GM12878 (cell line): ENCODE measurements at regions not wholly inside any gene's neighbourhood (a gene's known extent, or its start where the extent isn't known, plus 50 kb on each side); places are given as distances from the start of the nearest gene placed in this dataset.

ENCODE experiments used
- ATAC-seq: fragments of 200-7000 bp; cut with Tn5 transposase; 3 replicates; pipeline ENCODE4 v1.9.1; 2020; ENCODE audit warnings: mild to moderate bottlenecking, moderate library complexity
- BruUV-seq: library from RNA; stranded (reverse); fragments of 400-500 nt; replicated peaks from 2 replicates; lab custom pipeline; 2021; lab: Mats Ljungman, UMichigan
- CTCF ChIA-PET: fragments of 300-600 bp; sonication (Branson Sonifier 250); formaldehyde crosslinking; extraction: SDS; loops from one replicate; lab custom pipeline; 2021; ENCODE audit warnings: inconsistent platforms; lab: Yijun Ruan, JAX
- POLR2A ChIA-PET: fragments of 350-600 bp; formaldehyde crosslinking; extraction: SDS; loops from one replicate; lab custom pipeline; 2021; ENCODE audit warnings: inconsistent platforms; lab: Charles Lee
- RAD21 ChIA-PET: fragments of 300-600 bp; sonication (Branson Sonifier 250); formaldehyde crosslinking; loops from one replicate; lab custom pipeline; 2023; ENCODE audit warnings: antibody characterized with exemption; ENCODE audit not compliant: unreplicated experiment; lab: Charles Lee
- SMC1A ChIA-PET: fragments of 300-600 bp; sonication (Branson Sonifier 250); formaldehyde crosslinking; loops from one replicate; lab custom pipeline; 2023; ENCODE audit not compliant: unreplicated experiment, uncharacterized antibody; lab: Charles Lee
- DNase-seq: peaks from one replicate; pipeline ENCODE4 v3.0.0-alpha.2; 2011; ENCODE audit warnings: low read depth, low spot score
- FAIRE-seq: peaks from 3 replicates; lab custom pipeline; 2011; peaks lifted over from hg19 to GRCh38; lab: Jason Lieb, UNC
- H2AFZ ChIP-seq: 2 replicates; pipeline ENCODE4 v1.6.0; 2011; ENCODE audit warnings: low read depth, low read length, control low read depth; ENCODE audit not compliant: control insufficient read depth
- H3K27ac ChIP-seq: 2 replicates; pipeline ENCODE4 v1.5.1; 2011; ENCODE audit warnings: control low read depth; ENCODE audit not compliant: control insufficient read depth, insufficient read depth
- H3K27me3 ChIP-seq, 2 experiments: replicated peaks in 1 of 2; 2 replicates each; pipeline versions ENCODE4 v1.6.0 to v1.6.1; 2011; ENCODE audit warnings: low read length in 1 of 2; ENCODE audit not compliant: control insufficient read depth in 2 of 2, insufficient read depth in 2 of 2
- H3K36me3 ChIP-seq, 2 experiments: 2 replicates each; pipeline ENCODE4 v1.5.1; 2011; ENCODE audit warnings: low read length in 1 of 2; ENCODE audit not compliant: control insufficient read depth in 2 of 2, insufficient read depth in 2 of 2
- H3K4me1 ChIP-seq: 2 replicates; pipeline ENCODE4 v1.6.1; 2011; ENCODE audit warnings: mild to moderate bottlenecking, low read length, moderate library complexity, mixed read lengths; ENCODE audit not compliant: control insufficient read depth, insufficient read depth
- H3K4me2 ChIP-seq: 2 replicates; pipeline ENCODE4 v1.6.0; 2011; ENCODE audit warnings: control low read depth; ENCODE audit not compliant: control insufficient read depth, insufficient read depth
- H3K4me3 ChIP-seq: fragments of 200-600 bp; sonication (generic); 2 replicates; pipeline ENCODE4 v1.5.1; 2016
- H3K79me2 ChIP-seq: 2 replicates; pipeline ENCODE4 v1.6.0; 2011; ENCODE audit warnings: low read length; ENCODE audit not compliant: control insufficient read depth, insufficient read depth
- H3K9ac ChIP-seq: 2 replicates; pipeline ENCODE4 v1.8.0; 2011; ENCODE audit warnings: low read length, control low read depth, mixed read lengths; ENCODE audit not compliant: control insufficient read depth, insufficient read depth
- H3K9me3 ChIP-seq: replicated peaks from 3 replicates; pipeline ENCODE4 v1.5.1; 2011; ENCODE audit warnings: mild to moderate bottlenecking, low read length; ENCODE audit not compliant: control insufficient read depth, insufficient read depth
- H4K20me1 ChIP-seq: 2 replicates; pipeline ENCODE4 v1.6.0; 2011; ENCODE audit not compliant: control insufficient read depth, insufficient read depth
- CHD2 ChIP-seq: IDR thresholded peaks from 2 replicates; pipeline ENCODE4 v1.6.1; 2011; ENCODE audit warnings: low read depth, low read length, improper control_type of control experiment, borderline replicate concordance
- EED ChIP-seq: sonication (generic); IDR thresholded peaks from 2 replicates; pipeline ENCODE4 v1.6.1; 2016; ENCODE audit warnings: antibody characterized with exemption, low read depth
- ESRRA ChIP-seq: IDR thresholded peaks from 2 replicates; pipeline ENCODE4 v1.6.1; 2012; ENCODE audit warnings: mild to moderate bottlenecking, low read length, improper control_type of control experiment
- IKZF1 ChIP-seq: fragments of 450-650 bp; conservative IDR thresholded peaks from 2 replicates; pipeline ENCODE4 v1.6.1; 2017; ENCODE audit warnings: antibody characterized with exemption, mild to moderate bottlenecking
- RB1 ChIP-seq: fragments of 450-650 bp; formaldehyde crosslinking; IDR thresholded peaks from 2 replicates; pipeline ENCODE4 v1.6.1; 2017; ENCODE audit warnings: mild to moderate bottlenecking, borderline replicate concordance
- RELA ChIP-seq: fragments of 450-650 bp; IDR thresholded peaks from 2 replicates; pipeline ENCODE4 v1.8.0; 2014; ENCODE audit warnings: borderline replicate concordance; ENCODE audit not compliant: partially characterized antibody
- SMAD5 ChIP-seq: IDR thresholded peaks from 2 replicates; pipeline ENCODE4 v1.6.1; 2016; ENCODE audit warnings: antibody characterized with exemption, low read depth
- STAT1 ChIP-seq: fragments of 450-650 bp; conservative IDR thresholded peaks from 2 replicates; pipeline ENCODE4 v1.6.1; 2014; ENCODE audit warnings: antibody characterized with exemption, mild to moderate bottlenecking
- TCF7 ChIP-seq: IDR thresholded peaks from 2 replicates; pipeline ENCODE4 v1.6.1; 2014; ENCODE audit warnings: antibody characterized with exemption, borderline replicate concordance
- WGBS: methylation state at CpG from one replicate; pipeline ENCODE4 v1.1.6; 2016; ENCODE audit warnings: low lambda C conversion rate; ENCODE audit not compliant: insufficient replicate concordance, insufficient coverage; ENCODE audit errors: missing lambda C conversion rate; 5-methylcytosine and 5-hydroxymethylcytosine counted together
- in situ Hi-C: fragments of 300-500 bp; cut with MboI; formaldehyde crosslinking; loops from 9 replicates; pipeline ENCODE4 v1.14.3; 2018; ENCODE audit warnings: mixed read lengths
- intact Hi-C: fragments of 100-400 bp; cut with micrococcal nuclease; formaldehyde crosslinking; loops from one replicate; pipeline ENCODE4 v1.14.2; 2022; ENCODE audit not compliant: unreplicated experiment
- TF ChIP-seq, protein P1 (sequence below): IDR thresholded peaks from 2 replicates; pipeline ENCODE4 v1.6.1; 2011; ENCODE audit warnings: low read depth, mild to moderate bottlenecking, low read length, moderate library complexity, borderline replicate concordance; ENCODE audit errors: extremely low read depth
- TF ChIP-seq, protein P2 (sequence below): IDR thresholded peaks from 2 replicates; pipeline ENCODE4 v1.6.1; 2012; ENCODE audit warnings: improper control_type of control experiment, low read depth, low read length; ENCODE audit not compliant: insufficient replicate concordance

DNA sequence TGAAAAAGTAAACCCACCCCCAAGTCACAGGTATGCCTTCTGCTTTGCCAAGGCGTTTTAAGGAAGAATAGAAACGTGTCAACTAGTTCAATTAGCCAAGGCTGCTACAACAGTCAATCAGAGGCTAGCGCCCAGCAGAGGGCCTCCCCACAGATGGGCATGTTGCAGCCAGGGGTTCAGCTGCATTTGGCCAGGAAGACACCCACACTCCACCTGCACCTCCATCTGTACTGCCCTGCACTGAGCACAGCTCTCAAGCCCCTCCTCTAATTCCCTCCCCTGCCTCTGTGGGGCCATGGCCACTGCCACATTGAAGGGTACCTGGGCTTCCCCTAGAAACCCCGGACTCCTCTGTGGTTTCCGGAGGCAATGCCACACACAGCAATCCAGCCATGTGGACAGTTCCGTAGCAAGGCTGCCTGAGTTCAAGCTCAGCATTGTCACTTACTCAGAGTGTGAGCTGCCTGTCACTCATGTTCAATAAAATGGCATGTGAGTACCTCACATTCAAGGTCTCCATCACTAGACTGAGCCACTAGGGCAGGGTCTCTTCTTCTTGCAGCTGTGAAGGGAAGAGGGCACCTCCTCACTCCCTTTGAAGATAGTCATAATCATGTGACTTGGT is 248.4 kb downstream of the IRX2 start:
- intact Hi-C loops (no loop called here), in situ Hi-C loops (no loop called here)
- no peak overlapping the region for H3K9ac ChIP-seq
- no peak overlapping the region for H2AFZ ChIP-seq
- H3K4me1 ChIP-seq = no peaks in the 10 kb centered on the region
- ChIA-PET RAD21 (no interaction called here), CTCF (no interaction called here), POLR2A (no interaction called here), SMC1A (no interaction called here)
- H3K27me3 ChIP-seq = no peaks in the 10 kb centered on the region
- DNase-seq (no peak), ATAC-seq (no peak), FAIRE-seq (no peak)
- no TSS peak for BruUV-seq
- no peaks in the 10 kb centered on the region; the same call in 2 of the 3 replicates for H3K9me3 ChIP-seq
- H3K27ac ChIP-seq = no peak overlapping the region
- H4K20me1 ChIP-seq = no peaks in the 10 kb centered on the region
- TF ChIP-seq RB1 = no peak
- no peak for TF ChIP-seq CHD2
- TF ChIP-seq STAT1 = no peak
- no peak for TF ChIP-seq TCF7
- no peaks in the 10 kb centered on the region for H3K79me2 ChIP-seq
- no peaks in the 10 kb centered on the region for H3K36me3 ChIP-seq
- no peak overlapping the region for H3K4me3 ChIP-seq
- 6% methylated on average over 6 of the region's 6 CpGs for WGBS
- H3K4me2 ChIP-seq = no peak overlapping the region

DNA sequence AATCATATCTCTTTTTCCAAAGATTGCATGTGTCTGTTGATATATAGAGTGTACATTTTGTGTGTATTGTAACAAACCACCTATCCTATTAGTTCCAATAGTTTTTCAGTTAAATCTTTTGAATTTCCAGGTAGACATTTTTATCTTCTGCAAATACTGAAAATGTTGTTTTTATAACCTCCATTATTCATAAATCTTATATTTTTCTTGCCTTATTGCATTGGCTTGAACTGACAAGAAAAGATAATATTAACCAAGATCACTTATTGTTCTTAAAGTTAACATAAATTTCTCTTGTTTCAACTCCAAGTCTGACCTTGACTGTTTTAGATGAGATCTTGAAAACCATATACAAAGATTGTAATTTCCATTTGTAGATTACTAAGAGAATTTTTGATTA is 251.6 kb downstream of the IRX2 start:
- Histone ChIP-seq H3K9ac (no peak overlapping the region), H3K79me2 (no peaks in the 10 kb centered on the region), H2AFZ (no peak overlapping the region), H3K27ac (no peak overlapping the region), H3K9me3 (no peaks in the 10 kb centered on the region; the same call in 2 of the 3 replicates), H3K36me3 (no peaks in the 10 kb centered on the region), H3K4me2 (no peak overlapping the region), H3K4me1 (no peaks in the 10 kb centered on the region), H3K27me3 (no peaks in the 10 kb centered on the region), H3K4me3 (no peak overlapping the region), H4K20me1 (no peaks in the 10 kb centered on the region)
- ChIA-PET POLR2A (no interaction called here), RAD21 (no interaction called here), SMC1A (no interaction called here), CTCF (no interaction called here)
- no peak for ATAC-seq
- DNase-seq = no peak
- TF ChIP-seq ESRRA = no peak
- TF ChIP-seq, protein P1, sequence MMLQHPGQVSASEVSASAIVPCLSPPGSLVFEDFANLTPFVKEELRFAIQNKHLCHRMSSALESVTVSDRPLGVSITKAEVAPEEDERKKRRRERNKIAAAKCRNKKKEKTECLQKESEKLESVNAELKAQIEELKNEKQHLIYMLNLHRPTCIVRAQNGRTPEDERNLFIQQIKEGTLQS = no peak
- no peak for TF ChIP-seq IKZF1
- no peak for TF ChIP-seq SMAD5
- TF ChIP-seq, protein P2, sequence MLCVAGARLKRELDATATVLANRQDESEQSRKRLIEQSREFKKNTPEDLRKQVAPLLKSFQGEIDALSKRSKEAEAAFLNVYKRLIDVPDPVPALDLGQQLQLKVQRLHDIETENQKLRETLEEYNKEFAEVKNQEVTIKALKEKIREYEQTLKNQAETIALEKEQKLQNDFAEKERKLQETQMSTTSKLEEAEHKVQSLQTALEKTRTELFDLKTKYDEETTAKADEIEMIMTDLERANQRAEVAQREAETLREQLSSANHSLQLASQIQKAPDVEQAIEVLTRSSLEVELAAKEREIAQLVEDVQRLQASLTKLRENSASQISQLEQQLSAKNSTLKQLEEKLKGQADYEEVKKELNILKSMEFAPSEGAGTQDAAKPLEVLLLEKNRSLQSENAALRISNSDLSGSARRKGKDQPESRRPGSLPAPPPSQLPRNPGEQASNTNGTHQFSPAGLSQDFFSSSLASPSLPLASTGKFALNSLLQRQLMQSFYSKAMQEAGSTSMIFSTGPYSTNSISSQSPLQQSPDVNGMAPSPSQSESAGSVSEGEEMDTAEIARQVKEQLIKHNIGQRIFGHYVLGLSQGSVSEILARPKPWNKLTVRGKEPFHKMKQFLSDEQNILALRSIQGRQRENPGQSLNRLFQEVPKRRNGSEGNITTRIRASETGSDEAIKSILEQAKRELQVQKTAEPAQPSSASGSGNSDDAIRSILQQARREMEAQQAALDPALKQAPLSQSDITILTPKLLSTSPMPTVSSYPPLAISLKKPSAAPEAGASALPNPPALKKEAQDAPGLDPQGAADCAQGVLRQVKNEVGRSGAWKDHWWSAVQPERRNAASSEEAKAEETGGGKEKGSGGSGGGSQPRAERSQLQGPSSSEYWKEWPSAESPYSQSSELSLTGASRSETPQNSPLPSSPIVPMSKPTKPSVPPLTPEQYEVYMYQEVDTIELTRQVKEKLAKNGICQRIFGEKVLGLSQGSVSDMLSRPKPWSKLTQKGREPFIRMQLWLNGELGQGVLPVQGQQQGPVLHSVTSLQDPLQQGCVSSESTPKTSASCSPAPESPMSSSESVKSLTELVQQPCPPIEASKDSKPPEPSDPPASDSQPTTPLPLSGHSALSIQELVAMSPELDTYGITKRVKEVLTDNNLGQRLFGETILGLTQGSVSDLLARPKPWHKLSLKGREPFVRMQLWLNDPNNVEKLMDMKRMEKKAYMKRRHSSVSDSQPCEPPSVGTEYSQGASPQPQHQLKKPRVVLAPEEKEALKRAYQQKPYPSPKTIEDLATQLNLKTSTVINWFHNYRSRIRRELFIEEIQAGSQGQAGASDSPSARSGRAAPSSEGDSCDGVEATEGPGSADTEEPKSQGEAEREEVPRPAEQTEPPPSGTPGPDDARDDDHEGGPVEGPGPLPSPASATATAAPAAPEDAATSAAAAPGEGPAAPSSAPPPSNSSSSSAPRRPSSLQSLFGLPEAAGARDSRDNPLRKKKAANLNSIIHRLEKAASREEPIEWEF = no peak
- no peak for TF ChIP-seq RELA
- no peak for TF ChIP-seq EED
- in situ Hi-C loops (no loop called here), intact Hi-C loops (no loop called here)
- no TSS peak for BruUV-seq
- no peak for FAIRE-seq
